ENCODE measurements at regions not wholly inside any gene's neighbourhood (a gene's known extent, or its start where the extent isn't known, plus 50 kb on each side); places are given as distances from the start of the nearest gene placed in this dataset.

- CTCF ChIA-PET = no interaction called here
- H3K9ac ChIP-seq (ENCODE audit: low read length) = peak overlapping the region; percentile 14; the same call in 1 of the 2 replicates
- H3K79me2 ChIP-seq (ENCODE audit: low read length) = no peaks in the 10 kb centered on the region
Measured at GRCh38 chr10:31754803-31755624, 173.6 kb downstream of the ARHGAP12 start.

DNA sequence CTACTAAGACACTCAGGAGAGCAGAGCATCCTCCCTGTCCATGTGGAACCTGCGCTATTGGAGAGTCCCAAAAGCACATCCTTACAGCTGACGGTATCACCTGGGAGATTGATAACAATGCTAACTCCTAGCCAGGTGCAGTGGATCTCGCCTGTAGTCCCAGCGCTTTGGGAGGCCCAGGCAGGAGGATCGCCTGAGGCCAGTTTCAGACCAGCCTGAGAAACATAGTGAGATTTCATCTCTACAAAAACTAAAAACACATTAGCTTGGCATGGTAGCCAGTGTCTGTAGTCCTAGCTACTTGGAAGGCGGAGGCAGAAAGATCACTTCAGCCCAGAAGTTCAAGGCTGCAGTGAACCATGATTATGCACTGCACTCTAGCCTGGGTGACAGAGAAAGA is 174.9 kb downstream of the ARHGAP12 start:
- Histone ChIP-seq H3K9ac (ENCODE audit: low read length) (no peak overlapping the region), H3K9me2 (replicated peaks; ENCODE audit: low read length) (no peaks in the 10 kb centered on the region), H3K27ac (ENCODE audit: low read length) (no peak overlapping the region), H3K79me2 (ENCODE audit: low read length) (no peaks in the 10 kb centered on the region), H3K4me3 (ENCODE audit: low read length) (no peak overlapping the region), H4K20me1 (ENCODE audit: low read length) (no peaks in the 10 kb centered on the region), H3K36me3 (ENCODE audit: low read depth, low read length) (no peaks in the 10 kb centered on the region), H3K9me3 (ENCODE audit: low read length) (no peaks in the 10 kb centered on the region), H3K4me1 (ENCODE audit: insufficient read depth, low read length) (peaks cover 21% of the 10 kb centered on the region), H3F3A (ENCODE audit: low read length, unreplicated experiment) (peaks cover 4% of the 10 kb centered on the region), H2AFZ (ENCODE audit: low read length) (no peak overlapping the region), H3K4me2 (ENCODE audit: low read length) (no peak overlapping the region), H3K27me3 (ENCODE audit: low read length) (no peaks in the 10 kb centered on the region)
- no TSS peak for BruUV-seq (replicated peaks)
- DNase-seq (no peak), ATAC-seq (no peak)
- ChIA-PET CTCF (no interaction called here), POLR2A (ENCODE audit: unreplicated experiment) (no interaction called here)
- no peak for TF ChIP-seq EZH2phosphoT487 (IDR thresholded peaks at IDR 0.05; ENCODE audit: borderline replicate concordance, low read length)
- no peak for TF ChIP-seq EZH2 (IDR thresholded peaks at IDR 0.05; ENCODE audit: low read length, unreplicated experiment)
- TF ChIP-seq, protein P1, sequence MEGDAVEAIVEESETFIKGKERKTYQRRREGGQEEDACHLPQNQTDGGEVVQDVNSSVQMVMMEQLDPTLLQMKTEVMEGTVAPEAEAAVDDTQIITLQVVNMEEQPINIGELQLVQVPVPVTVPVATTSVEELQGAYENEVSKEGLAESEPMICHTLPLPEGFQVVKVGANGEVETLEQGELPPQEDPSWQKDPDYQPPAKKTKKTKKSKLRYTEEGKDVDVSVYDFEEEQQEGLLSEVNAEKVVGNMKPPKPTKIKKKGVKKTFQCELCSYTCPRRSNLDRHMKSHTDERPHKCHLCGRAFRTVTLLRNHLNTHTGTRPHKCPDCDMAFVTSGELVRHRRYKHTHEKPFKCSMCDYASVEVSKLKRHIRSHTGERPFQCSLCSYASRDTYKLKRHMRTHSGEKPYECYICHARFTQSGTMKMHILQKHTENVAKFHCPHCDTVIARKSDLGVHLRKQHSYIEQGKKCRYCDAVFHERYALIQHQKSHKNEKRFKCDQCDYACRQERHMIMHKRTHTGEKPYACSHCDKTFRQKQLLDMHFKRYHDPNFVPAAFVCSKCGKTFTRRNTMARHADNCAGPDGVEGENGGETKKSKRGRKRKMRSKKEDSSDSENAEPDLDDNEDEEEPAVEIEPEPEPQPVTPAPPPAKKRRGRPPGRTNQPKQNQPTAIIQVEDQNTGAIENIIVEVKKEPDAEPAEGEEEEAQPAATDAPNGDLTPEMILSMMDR (conservative IDR thresholded peaks at IDR 0.05; ENCODE audit: low read depth, low read length) = no peak
- intact Hi-C loops (cut with micrococcal nuclease) = no loop called here

More at GRCh38 chr10:31754803-31755624, 173.6 kb downstream of the ARHGAP12 start:
- H3K9me2 ChIP-seq (replicated peaks; ENCODE audit: low read length) = no peaks in the 10 kb centered on the region
- peak overlapping the region; percentile 83 for H2AFZ ChIP-seq (ENCODE audit: low read length)
- intact Hi-C loops (cut with micrococcal nuclease) = no loop called here
- DNase-seq = peak; percentile 63
- POLR2A ChIA-PET (ENCODE audit: unreplicated experiment) = no interaction called here
- no peaks in the 10 kb centered on the region for H3K36me3 ChIP-seq (ENCODE audit: low read depth, low read length)
- H3K4me2 ChIP-seq (ENCODE audit: low read length) = peak overlapping the region; percentile 75
- peak overlapping the region; percentile 66 for H3K27ac ChIP-seq (ENCODE audit: low read length)
- peak; percentile 77 for ATAC-seq
- BruUV-seq (replicated peaks) = TSS peak; percentile 75
- H3K9me3 ChIP-seq (ENCODE audit: low read length) = no peaks in the 10 kb centered on the region
- TF ChIP-seq, protein P1 (conservative IDR thresholded peaks at IDR 0.05; ENCODE audit: low read depth, low read length) = no peak
- no peak for TF ChIP-seq EZH2phosphoT487 (IDR thresholded peaks at IDR 0.05; ENCODE audit: borderline replicate concordance, low read length)
- TF ChIP-seq EZH2 (IDR thresholded peaks at IDR 0.05; ENCODE audit: low read length, unreplicated experiment) = no peak
- peaks cover 4% of the 10 kb centered on the region for H3F3A ChIP-seq (ENCODE audit: low read length, unreplicated experiment)
- peaks cover 21% of the 10 kb centered on the region for H3K4me1 ChIP-seq (ENCODE audit: insufficient read depth, low read length)
- H3K27me3 ChIP-seq (ENCODE audit: low read length) = no peaks in the 10 kb centered on the region
- H4K20me1 ChIP-seq (ENCODE audit: low read length) = no peaks in the 10 kb centered on the region
- H3K4me3 ChIP-seq (ENCODE audit: low read length) = peak overlapping the region; percentile 14; the same call in 1 of the 2 replicates

DNA sequence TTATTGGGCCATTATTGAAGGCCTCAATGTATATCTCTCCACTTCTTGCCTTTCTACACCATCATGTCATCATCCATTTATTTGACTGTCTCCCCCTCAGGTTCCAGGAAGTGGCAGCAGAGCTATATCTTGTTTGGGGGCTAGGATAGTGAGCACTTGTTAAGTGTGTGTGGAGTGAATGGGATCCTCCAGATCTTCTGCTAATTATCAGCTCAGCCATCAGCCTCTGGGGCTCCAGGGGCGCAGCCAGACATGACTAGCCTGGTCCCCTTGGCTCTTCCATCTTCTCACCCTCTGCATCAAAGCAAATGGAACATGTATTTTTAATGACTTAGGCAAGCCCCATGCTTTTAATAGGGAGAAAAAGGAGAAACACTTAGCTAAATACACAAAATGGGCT is 176.5 kb downstream of the ARHGAP12 start:
- TF ChIP-seq EZH2phosphoT487 (IDR thresholded peaks at IDR 0.05; ENCODE audit: borderline replicate concordance, low read length) (no peak), EZH2 (IDR thresholded peaks at IDR 0.05; ENCODE audit: low read length, unreplicated experiment) (no peak)
- TF ChIP-seq, protein P1 (conservative IDR thresholded peaks at IDR 0.05; ENCODE audit: low read depth, low read length) = no peak
- POLR2A ChIA-PET (ENCODE audit: unreplicated experiment) = no interaction called here
- Histone ChIP-seq H3K27ac (ENCODE audit: low read length) (no peak overlapping the region), H3K4me1 (ENCODE audit: insufficient read depth, low read length) (peaks cover 21% of the 10 kb centered on the region), H3K27me3 (ENCODE audit: low read length) (no peaks in the 10 kb centered on the region), H2AFZ (ENCODE audit: low read length) (no peak overlapping the region), H3F3A (ENCODE audit: low read length, unreplicated experiment) (no peaks in the 10 kb centered on the region), H3K4me3 (ENCODE audit: low read length) (no peak overlapping the region), H3K9me3 (ENCODE audit: low read length) (no peaks in the 10 kb centered on the region), H4K20me1 (ENCODE audit: low read length) (no peaks in the 10 kb centered on the region), H3K79me2 (ENCODE audit: low read length) (no peaks in the 10 kb centered on the region), H3K4me2 (ENCODE audit: low read length) (no peak overlapping the region), H3K36me3 (ENCODE audit: low read depth, low read length) (no peaks in the 10 kb centered on the region), H3K9me2 (replicated peaks; ENCODE audit: low read length) (no peaks in the 10 kb centered on the region), H3K9ac (ENCODE audit: low read length) (no peak overlapping the region)
- BruUV-seq (replicated peaks) = no TSS peak
- no peak for DNase-seq
- intact Hi-C loops (cut with micrococcal nuclease) = no loop called here
- no peak for ATAC-seq
- CTCF ChIA-PET = no interaction called here

Measured in PC-3 (cell line).